RWPE2 (cell line): ENCODE measurements at regions not wholly inside any gene's neighbourhood (a gene's known extent, or its start where the extent isn't known, plus 50 kb on each side); places are given as distances from the start of the nearest gene placed in this dataset.

Experiments
- ATAC-seq: fragments of 200-7000 bp; cut with Tn5 transposase; 3 replicates; pipeline ENCODE4 v1.9.1; 2021; ENCODE audit warnings: low read depth
- DNase-seq: peaks from one replicate; pipeline ENCODE4 v3.0.0-alpha.2; 2020; ENCODE audit warnings: low spot score
- H3K27ac ChIP-seq: fragments of 450-650 bp; 2 replicates; pipeline ENCODE4 v1.5.1; 2017; ENCODE audit warnings: mild to moderate bottlenecking; ENCODE audit not compliant: poor library complexity, severe bottlenecking
- H3K27me3 ChIP-seq: fragments of 250-450 bp; sonication (Bioruptor Pico); 2 replicates; pipeline ENCODE4 v1.5.1; 2021; ENCODE audit warnings: mild to moderate bottlenecking, moderate library complexity; ENCODE audit not compliant: insufficient read depth, poor library complexity, severe bottlenecking
- H3K36me3 ChIP-seq: fragments of 250-450 bp; sonication (Bioruptor Pico); 2 replicates; pipeline ENCODE4 v1.5.1; 2020; ENCODE audit warnings: low read depth, mild to moderate bottlenecking, moderate library complexity
- H3K4me1 ChIP-seq: fragments of 250-450 bp; sonication (Bioruptor Pico); 2 replicates; pipeline ENCODE4 v1.5.1; 2021; ENCODE audit warnings: mild to moderate bottlenecking, moderate library complexity; ENCODE audit not compliant: insufficient read depth, poor library complexity, severe bottlenecking
- H3K4me3 ChIP-seq: fragments of 250-450 bp; sonication (Bioruptor Pico); 2 replicates; pipeline ENCODE4 v1.5.1; 2021; ENCODE audit warnings: mild to moderate bottlenecking, moderate library complexity; ENCODE audit not compliant: severe bottlenecking
- H3K9me3 ChIP-seq: fragments of 250-450 bp; sonication (Bioruptor Pico); 2 replicates; pipeline ENCODE4 v1.5.1; 2021; ENCODE audit warnings: mild to moderate bottlenecking, moderate library complexity; ENCODE audit not compliant: severe bottlenecking
- TF ChIP-seq, protein P1 (sequence below): fragments of 450-650 bp; IDR thresholded peaks from one replicate; pipeline ENCODE4 v1.5.1; 2017; ENCODE audit warnings: mild to moderate bottlenecking, moderate library complexity; ENCODE audit not compliant: poor library complexity, severe bottlenecking

DNA sequence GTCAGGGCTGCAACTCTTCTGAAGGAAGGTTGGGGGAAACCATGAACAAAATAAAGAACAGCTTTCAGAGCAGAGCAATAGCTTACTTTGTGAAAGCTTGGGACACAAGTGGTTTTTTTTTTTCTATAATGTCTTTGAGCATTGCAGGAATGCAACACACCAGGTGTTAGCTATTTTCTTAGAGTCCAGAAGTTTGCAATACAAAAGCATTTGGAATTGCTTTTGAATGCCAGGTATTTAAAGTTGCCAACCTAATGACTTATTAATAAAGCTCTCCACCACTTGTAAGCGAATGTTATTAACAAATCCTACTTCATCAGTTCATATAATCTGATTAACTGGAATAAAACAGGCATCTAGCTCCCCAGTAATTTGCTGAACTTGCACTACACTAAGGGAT is 172.6 kb downstream of the NUFIP1 start:
- H3K27me3 ChIP-seq, result no peaks in the 10 kb centered on the region
- TF ChIP-seq, protein P1, sequence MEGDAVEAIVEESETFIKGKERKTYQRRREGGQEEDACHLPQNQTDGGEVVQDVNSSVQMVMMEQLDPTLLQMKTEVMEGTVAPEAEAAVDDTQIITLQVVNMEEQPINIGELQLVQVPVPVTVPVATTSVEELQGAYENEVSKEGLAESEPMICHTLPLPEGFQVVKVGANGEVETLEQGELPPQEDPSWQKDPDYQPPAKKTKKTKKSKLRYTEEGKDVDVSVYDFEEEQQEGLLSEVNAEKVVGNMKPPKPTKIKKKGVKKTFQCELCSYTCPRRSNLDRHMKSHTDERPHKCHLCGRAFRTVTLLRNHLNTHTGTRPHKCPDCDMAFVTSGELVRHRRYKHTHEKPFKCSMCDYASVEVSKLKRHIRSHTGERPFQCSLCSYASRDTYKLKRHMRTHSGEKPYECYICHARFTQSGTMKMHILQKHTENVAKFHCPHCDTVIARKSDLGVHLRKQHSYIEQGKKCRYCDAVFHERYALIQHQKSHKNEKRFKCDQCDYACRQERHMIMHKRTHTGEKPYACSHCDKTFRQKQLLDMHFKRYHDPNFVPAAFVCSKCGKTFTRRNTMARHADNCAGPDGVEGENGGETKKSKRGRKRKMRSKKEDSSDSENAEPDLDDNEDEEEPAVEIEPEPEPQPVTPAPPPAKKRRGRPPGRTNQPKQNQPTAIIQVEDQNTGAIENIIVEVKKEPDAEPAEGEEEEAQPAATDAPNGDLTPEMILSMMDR, result no peak
- no peaks in the 10 kb centered on the region for H3K9me3 ChIP-seq
- H3K27ac ChIP-seq, result peak overlapping the region; percentile 84
- H3K4me3 ChIP-seq, result no peak overlapping the region
- DNase-seq (no peak), ATAC-seq (no peak)
- peaks cover 40% of the 10 kb centered on the region for H3K4me1 ChIP-seq
- no peaks in the 10 kb centered on the region for H3K36me3 ChIP-seq

DNA sequence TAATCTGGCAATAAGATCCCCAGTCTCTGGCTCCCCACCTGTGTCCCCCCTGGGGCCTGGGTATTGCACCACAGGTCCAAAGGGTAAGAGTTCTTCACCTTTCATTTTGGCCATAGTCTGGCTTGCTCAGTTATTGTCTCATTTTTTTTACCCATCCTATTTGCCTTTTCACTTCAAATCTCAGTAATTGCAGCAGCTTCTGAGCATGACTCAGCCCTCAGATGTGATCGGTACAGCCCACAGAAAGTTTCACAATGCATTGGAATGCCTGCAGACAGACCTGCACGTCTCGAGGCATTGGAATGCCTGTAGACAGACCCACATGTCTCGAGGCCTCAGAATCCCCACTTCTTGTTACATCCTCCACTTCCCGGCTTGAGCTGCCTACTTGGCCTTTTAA is 173.6 kb downstream of the NUFIP1 start:
- Histone ChIP-seq H3K27ac (peak overlapping the region; percentile 84), H3K36me3 (no peaks in the 10 kb centered on the region), H3K4me1 (peaks cover 40% of the 10 kb centered on the region), H3K4me3 (no peak overlapping the region), H3K27me3 (no peaks in the 10 kb centered on the region), H3K9me3 (no peaks in the 10 kb centered on the region)
- ATAC-seq (peak; percentile 97), DNase-seq (peak; percentile 88)
- TF ChIP-seq, protein P1, result no peak

DNA sequence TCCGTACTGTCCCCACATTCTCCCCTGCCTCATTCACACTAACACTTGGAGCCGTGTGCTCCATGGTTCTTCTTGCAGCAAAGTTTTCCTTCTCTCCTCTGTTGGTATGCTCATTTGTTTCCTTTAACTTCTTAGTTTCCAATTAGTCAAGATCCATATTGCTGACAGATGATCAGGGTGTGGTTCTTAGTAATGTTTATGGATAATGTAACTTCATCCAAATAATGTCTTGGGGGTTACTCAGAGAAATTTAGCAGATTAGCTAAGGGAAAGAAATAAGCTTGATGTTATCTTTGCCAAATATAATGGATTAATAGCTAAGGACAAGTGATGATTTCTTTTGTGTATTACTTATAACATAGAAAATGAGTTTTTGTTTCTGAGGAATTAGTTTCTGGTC is 174.4 kb downstream of the NUFIP1 start:
- no peaks in the 10 kb centered on the region for H3K9me3 ChIP-seq
- peak overlapping the region; percentile 84 for H3K27ac ChIP-seq
- peaks cover 40% of the 10 kb centered on the region for H3K4me1 ChIP-seq

DNA sequence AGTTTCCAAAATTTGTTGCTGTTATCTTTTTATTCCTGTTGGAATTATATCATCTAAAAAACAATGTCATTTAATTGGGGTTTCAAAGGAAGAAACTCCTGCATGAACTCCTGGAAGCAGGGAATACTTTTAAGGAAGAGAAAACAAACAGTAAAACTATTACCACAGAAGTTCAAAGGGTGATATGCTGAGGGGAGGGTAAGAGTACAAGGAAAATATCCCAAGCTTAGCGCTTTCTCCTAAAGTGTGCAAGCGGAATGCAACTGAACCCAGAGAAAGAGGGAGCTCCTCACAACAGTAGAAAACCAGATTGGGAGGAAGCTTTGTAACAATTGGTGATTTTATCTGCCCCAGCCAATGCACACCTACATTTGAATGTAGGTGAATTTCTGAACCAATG is 175.1 kb downstream of the NUFIP1 start:
- H3K4me1 ChIP-seq, result peaks cover 37% of the 10 kb centered on the region
- no peaks in the 10 kb centered on the region for H3K27me3 ChIP-seq
- H3K9me3 ChIP-seq, result no peaks in the 10 kb centered on the region
- no peak overlapping the region for H3K27ac ChIP-seq
- TF ChIP-seq, protein P1, result no peak
- DNase-seq (no peak), ATAC-seq (no peak)
- H3K4me3 ChIP-seq, result no peak overlapping the region
- no peaks in the 10 kb centered on the region for H3K36me3 ChIP-seq

More for the DNA sequence above, 174.4 kb downstream of the NUFIP1 start:
- Histone ChIP-seq H3K4me3 (no peak overlapping the region), H3K36me3 (no peaks in the 10 kb centered on the region), H3K27me3 (no peaks in the 10 kb centered on the region)
- no peak for ATAC-seq
- DNase-seq, result no peak
- TF ChIP-seq, protein P1, result no peak

DNA sequence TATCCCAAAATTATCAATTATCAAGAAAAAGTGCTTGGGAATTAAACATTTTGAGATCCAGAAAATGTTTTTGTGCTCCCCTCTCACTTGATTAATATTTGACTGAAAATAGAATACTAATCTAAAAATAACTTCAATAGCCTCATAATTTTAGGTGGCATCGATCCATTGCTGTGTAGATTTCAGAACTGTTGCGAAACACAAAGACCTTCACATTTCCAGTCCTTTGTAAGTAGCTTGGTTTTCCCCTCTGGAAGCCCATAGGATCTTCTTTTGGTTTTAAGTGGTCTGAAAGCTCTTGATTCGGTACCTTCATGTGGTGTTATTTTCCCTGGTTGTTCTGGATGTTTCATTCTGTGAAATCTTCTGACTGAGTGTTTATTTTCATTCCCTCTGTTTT is 176.5 kb downstream of the NUFIP1 start:
- H3K4me1 ChIP-seq, result peaks cover 31% of the 10 kb centered on the region
- no peak overlapping the region for H3K27ac ChIP-seq
- H3K4me3 ChIP-seq, result no peak overlapping the region
- DNase-seq, result no peak
- no peaks in the 10 kb centered on the region for H3K27me3 ChIP-seq
- no peak for ATAC-seq
- no peaks in the 10 kb centered on the region for H3K9me3 ChIP-seq
- H3K36me3 ChIP-seq, result no peaks in the 10 kb centered on the region
- TF ChIP-seq, protein P1, result no peak
